ENCODE measurements at regions not wholly inside any gene's neighbourhood (a gene's known extent, or its start where the extent isn't known, plus 50 kb on each side); places are given as distances from the start of the nearest gene placed in this dataset.
"Not testable (repeated sequence)": the region's sequence is repeated elsewhere in the genome, so short reads cannot be mapped to it uniquely, and the experiment has no call there.

DNA sequence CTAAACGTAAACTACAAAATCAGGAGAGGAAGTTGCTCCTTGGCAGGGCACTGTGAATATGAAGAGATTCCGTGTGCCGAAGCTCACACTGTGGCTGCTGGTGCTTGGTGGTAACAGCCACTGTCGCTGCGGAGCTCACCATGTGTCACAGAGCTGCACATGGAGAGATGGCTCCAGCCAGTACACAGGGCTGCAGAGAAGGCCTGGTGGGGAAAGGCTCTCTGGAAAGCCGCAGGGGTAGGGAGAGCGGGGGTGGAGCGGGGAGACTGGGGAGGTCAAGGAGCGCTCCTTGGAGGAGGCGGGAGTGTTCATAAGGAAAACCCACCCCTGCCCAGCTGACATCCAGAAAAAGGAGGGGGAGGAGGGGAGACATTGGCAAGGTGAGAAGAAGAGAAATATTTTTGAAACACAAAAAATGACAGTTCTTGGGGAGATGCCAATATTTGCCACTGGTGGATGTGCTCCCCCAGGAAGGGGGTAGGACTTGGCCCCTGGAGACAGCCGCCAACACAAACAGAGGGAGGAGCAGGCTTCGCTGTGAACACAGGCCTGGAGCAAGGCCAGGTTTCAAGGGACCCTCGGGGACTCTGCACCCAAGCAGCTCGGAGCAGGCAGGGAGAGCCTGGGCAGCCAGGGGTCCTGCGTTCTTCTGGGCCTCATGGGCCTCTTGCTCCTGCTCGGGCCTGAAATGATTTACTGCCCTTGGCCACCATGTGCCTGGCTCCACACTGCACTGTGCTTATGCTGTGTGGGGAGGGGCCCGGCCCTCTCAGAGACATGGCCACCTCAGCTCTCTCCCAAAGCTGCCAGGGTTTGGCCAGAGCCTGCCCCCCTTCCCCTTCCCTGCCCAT, 102.6 kb upstream of the GLI2 start:
- H3K36me3 ChIP-seq (ENCODE audit: control insufficient read depth, low read depth, low read length): no peaks in the 10 kb centered on the region
- H3K27me3 ChIP-seq (ENCODE audit: control insufficient read depth, insufficient read depth, low read length): no peaks in the 10 kb centered on the region
- H3K27ac ChIP-seq (ENCODE audit: low read length): no peak overlapping the region
- no peaks in the 10 kb centered on the region for H3K4me1 ChIP-seq (ENCODE audit: control insufficient read depth, low read depth, low read length)
- no peaks in the 10 kb centered on the region for H3K9me3 ChIP-seq (ENCODE audit: control insufficient read depth, low read depth, low read length)
- no peak overlapping the region for H3K9ac ChIP-seq (ENCODE audit: low read length)
- H3K4me3 ChIP-seq (ENCODE audit: low read length): no peak overlapping the region

DNA sequence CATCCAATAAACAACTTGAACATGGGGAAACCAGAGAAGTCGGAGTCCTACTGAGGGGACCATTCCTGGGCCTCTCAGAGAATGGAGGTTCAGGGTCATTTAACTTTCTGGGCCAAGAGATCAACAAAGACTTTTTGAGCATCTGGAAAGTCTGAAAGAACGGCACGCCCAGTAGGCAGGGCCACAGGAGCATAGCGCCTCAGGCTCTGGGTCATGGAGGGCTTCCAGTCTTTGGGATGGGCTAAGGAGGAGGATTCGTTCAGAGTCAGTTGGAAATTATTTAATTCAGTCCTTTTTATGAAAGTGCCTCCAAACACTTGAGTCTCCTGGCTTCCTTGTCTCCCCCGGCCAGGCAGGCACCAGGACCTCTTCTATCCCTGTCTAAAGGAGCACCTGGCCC, 101.1 kb upstream of the GLI2 start:
- Histone ChIP-seq H3K4me3 (ENCODE audit: low read length) (no peak overlapping the region), H3K27ac (ENCODE audit: low read length) (no peak overlapping the region)

DNA sequence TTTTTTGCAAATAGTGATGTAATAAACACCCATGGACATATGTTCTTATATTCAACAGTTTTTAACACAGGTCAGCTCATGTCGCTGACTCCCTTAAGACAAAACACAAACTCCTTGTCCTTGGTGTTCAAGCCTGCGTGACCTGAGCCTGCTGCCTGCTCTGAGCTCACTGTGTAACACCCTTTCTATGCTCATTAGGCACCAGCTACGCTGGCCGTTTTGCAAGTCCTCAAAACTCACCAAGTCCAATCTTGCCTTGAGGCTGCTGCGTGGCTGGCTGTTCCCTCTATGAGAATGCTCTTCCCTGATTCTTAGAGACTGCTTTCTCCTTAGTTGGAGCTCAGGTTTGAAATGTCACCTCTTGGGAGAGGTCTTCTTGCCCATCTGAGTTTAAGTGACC, 100.5 kb upstream of the GLI2 start:
- Histone ChIP-seq H3K9me3 (ENCODE audit: control insufficient read depth, low read depth, low read length) (no peaks in the 10 kb centered on the region), H3K27ac (ENCODE audit: low read length) (no peak overlapping the region), H3K27me3 (ENCODE audit: control insufficient read depth, insufficient read depth, low read length) (no peaks in the 10 kb centered on the region)

More for the DNA sequence above, 101.1 kb upstream of the GLI2 start:
- H3K36me3 ChIP-seq (ENCODE audit: control insufficient read depth, low read depth, low read length): no peaks in the 10 kb centered on the region
- H3K9ac ChIP-seq (ENCODE audit: low read length): no peak overlapping the region
- H3K9me3 ChIP-seq (ENCODE audit: control insufficient read depth, low read depth, low read length): no peaks in the 10 kb centered on the region
- H3K4me1 ChIP-seq (ENCODE audit: control insufficient read depth, low read depth, low read length): no peaks in the 10 kb centered on the region
- no peaks in the 10 kb centered on the region for H3K27me3 ChIP-seq (ENCODE audit: control insufficient read depth, insufficient read depth, low read length)

DNA sequence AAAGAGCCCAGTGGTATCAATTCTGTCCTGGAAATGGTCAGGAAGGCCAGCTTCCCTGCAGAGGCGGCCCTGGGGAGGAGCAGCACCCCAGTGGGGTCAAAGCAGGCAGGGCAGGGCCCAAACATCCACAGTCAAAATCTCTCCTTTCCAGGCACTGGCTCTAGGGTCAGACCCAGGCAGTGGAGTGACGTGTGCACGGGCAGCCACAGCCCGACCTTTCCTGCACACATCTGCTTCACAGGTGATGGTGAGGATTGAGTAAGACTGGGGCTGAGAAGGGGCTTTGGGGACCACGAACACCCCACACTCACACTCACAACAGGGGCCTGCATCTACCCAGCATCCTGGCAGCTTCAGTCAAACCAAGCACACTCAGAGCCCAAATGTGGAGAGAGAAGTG, 97.8 kb upstream of the GLI2 start:
- Histone ChIP-seq H3K9ac (ENCODE audit: low read length) (no peak overlapping the region), H3K9me3 (ENCODE audit: control insufficient read depth, low read depth, low read length) (no peaks in the 10 kb centered on the region), H3K4me3 (ENCODE audit: low read length) (no peak overlapping the region), H3K27me3 (ENCODE audit: control insufficient read depth, insufficient read depth, low read length) (peaks cover 7% of the 10 kb centered on the region), H3K27ac (ENCODE audit: low read length) (no peak overlapping the region), H3K4me1 (ENCODE audit: control insufficient read depth, low read depth, low read length) (no peaks in the 10 kb centered on the region), H3K36me3 (ENCODE audit: control insufficient read depth, low read depth, low read length) (no peaks in the 10 kb centered on the region)

More for the DNA sequence above, 100.5 kb upstream of the GLI2 start:
- H3K4me1 ChIP-seq (ENCODE audit: control insufficient read depth, low read depth, low read length): no peaks in the 10 kb centered on the region
- H3K4me3 ChIP-seq (ENCODE audit: low read length): no peak overlapping the region
- no peaks in the 10 kb centered on the region for H3K36me3 ChIP-seq (ENCODE audit: control insufficient read depth, low read depth, low read length)
- H3K9ac ChIP-seq (ENCODE audit: low read length): no peak overlapping the region

DNA sequence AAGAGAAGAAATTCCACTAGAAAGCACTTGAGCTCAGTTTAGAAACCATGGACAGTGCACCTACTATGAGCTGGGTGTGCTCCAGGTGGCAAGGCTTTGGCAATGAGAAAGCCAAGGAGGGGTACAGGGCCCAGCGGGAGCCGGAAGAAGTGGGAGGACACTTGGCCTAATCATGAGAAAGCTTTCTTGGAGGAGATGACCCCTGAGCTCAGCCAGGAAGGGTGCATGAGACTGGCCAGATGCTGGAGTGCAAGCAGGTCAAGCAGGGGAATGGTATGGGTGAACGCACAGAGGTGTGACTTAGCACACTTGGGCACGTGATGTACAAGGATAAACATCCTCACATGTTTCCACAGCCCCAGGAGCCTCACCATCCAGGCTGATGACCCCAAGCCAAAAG, 97.2 kb upstream of the GLI2 start:
- Histone ChIP-seq H3K36me3 (ENCODE audit: control insufficient read depth, low read depth, low read length) (no peaks in the 10 kb centered on the region), H3K27ac (ENCODE audit: low read length) (no peak overlapping the region), H3K4me3 (ENCODE audit: low read length) (no peak overlapping the region), H3K4me1 (ENCODE audit: control insufficient read depth, low read depth, low read length) (no peaks in the 10 kb centered on the region), H3K27me3 (ENCODE audit: control insufficient read depth, insufficient read depth, low read length) (peaks cover 7% of the 10 kb centered on the region), H3K9me3 (ENCODE audit: control insufficient read depth, low read depth, low read length) (no peaks in the 10 kb centered on the region), H3K9ac (ENCODE audit: low read length) (no peak overlapping the region)

DNA sequence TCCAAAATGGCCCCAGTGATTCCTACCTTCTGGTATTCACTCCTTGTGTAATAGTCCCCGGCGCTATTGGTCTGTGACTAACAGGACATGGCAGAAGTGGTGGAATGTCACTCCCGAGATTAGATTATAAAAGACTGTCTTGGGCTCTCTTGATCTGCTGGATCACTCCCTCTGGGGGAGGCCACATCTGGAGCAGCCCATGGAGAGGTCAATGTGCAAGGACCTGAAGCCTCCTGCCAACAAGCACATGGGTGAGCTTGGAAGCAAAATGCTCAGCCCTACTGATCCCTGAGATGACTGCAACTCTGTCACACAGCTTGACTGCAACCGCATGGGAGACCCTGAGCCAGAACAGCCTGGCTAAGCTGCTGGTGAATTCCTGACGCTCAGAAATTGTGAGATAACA, 94.3 kb upstream of the GLI2 start:
- H3K27ac ChIP-seq (ENCODE audit: low read length): no peak overlapping the region
- no peaks in the 10 kb centered on the region for H3K36me3 ChIP-seq (ENCODE audit: control insufficient read depth, low read depth, low read length)
- H3K27me3 ChIP-seq (ENCODE audit: control insufficient read depth, insufficient read depth, low read length): peaks cover 7% of the 10 kb centered on the region
- H3K4me3 ChIP-seq (ENCODE audit: low read length): no peak overlapping the region
- H3K9me3 ChIP-seq (ENCODE audit: control insufficient read depth, low read depth, low read length): no peaks in the 10 kb centered on the region
- no peak overlapping the region for H3K9ac ChIP-seq (ENCODE audit: low read length)
- no peaks in the 10 kb centered on the region for H3K4me1 ChIP-seq (ENCODE audit: control insufficient read depth, low read depth, low read length)

DNA sequence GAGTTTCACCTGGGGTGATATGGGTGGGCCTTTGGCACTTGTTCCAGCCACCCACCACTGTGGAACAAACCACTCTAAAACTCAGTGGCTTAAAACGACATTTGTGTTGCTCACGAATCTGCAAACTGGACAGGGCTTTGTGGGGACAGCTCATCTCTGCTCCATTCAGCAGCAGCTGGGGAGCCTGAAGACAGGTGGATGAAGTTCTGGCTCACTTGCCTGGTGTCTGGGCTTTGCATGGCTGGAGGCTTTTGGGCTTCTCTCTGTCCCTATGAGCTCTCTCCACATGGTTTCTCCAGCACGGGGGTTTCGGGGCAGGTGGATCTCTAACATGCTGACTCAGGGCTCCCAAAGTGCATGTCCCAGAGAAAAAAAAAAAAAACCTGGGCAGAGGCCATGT, 93.0 kb upstream of the GLI2 start:
- no peak overlapping the region for H3K9ac ChIP-seq (ENCODE audit: low read length)
- no peaks in the 10 kb centered on the region for H3K4me1 ChIP-seq (ENCODE audit: control insufficient read depth, low read depth, low read length)
- no peak overlapping the region for H3K27ac ChIP-seq (ENCODE audit: low read length)
- no peaks in the 10 kb centered on the region for H3K9me3 ChIP-seq (ENCODE audit: control insufficient read depth, low read depth, low read length)
- H3K27me3 ChIP-seq (ENCODE audit: control insufficient read depth, insufficient read depth, low read length): peaks cover 7% of the 10 kb centered on the region
- H3K36me3 ChIP-seq (ENCODE audit: control insufficient read depth, low read depth, low read length): no peaks in the 10 kb centered on the region
- no peak overlapping the region for H3K4me3 ChIP-seq (ENCODE audit: low read length)

DNA sequence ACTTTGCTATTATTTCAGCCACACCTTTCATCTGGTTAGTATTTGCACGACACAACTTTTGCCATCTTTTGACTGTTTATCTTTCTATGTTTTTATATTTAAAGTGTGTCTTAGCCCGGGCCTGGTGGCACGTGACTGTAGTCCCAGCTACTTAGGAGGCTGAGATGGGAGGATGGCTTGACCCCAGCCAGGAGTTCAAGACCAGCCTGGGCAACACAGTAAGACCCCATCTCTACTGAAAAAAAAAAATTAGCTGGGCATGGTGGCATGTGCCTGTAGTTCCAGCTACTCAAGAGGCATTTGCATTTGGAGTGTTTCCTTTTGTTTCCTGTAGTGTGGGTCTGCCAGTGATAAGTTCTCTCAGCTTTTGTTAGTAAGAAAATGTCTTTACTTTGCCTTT, 88.7 kb upstream of the GLI2 start:
- H3K4me1 ChIP-seq (ENCODE audit: control insufficient read depth, low read depth, low read length): no peaks in the 10 kb centered on the region
- no peak overlapping the region for H3K4me3 ChIP-seq (ENCODE audit: low read length)
- no peak overlapping the region for H3K9ac ChIP-seq (ENCODE audit: low read length)
- H3K27ac ChIP-seq (ENCODE audit: low read length): no peak overlapping the region
- H3K27me3 ChIP-seq (ENCODE audit: control insufficient read depth, insufficient read depth, low read length): no peaks in the 10 kb centered on the region
- no peaks in the 10 kb centered on the region for H3K36me3 ChIP-seq (ENCODE audit: control insufficient read depth, low read depth, low read length)
- H3K9me3 ChIP-seq (ENCODE audit: control insufficient read depth, low read depth, low read length): peaks cover 6% of the 10 kb centered on the region

DNA sequence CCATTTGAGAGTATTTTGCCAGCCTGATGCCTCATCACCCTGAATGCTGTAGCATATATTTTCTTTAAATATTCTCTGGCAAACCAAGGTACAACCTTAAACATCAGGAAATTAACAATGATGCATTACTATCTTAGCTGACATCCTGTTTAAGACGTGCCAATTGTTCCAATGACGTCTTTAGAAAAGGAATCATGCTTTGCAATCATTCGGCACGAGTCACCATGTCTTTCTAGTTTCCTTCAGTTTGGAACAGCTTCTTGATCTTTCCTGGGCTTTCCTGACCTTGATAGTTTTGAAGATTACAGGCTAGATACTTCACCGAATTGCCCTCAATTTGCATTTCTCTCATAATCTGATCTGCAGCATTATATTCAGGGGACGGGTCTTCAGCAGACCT, 88.2 kb upstream of the GLI2 start:
- Histone ChIP-seq H3K4me3 (ENCODE audit: low read length) (no peak overlapping the region), H3K36me3 (ENCODE audit: control insufficient read depth, low read depth, low read length) (no peaks in the 10 kb centered on the region), H3K9me3 (ENCODE audit: control insufficient read depth, low read depth, low read length) (peaks cover 6% of the 10 kb centered on the region), H3K4me1 (ENCODE audit: control insufficient read depth, low read depth, low read length) (no peaks in the 10 kb centered on the region), H3K27ac (ENCODE audit: low read length) (no peak overlapping the region), H3K9ac (ENCODE audit: low read length) (no peak overlapping the region), H3K27me3 (ENCODE audit: control insufficient read depth, insufficient read depth, low read length) (no peaks in the 10 kb centered on the region)

DNA sequence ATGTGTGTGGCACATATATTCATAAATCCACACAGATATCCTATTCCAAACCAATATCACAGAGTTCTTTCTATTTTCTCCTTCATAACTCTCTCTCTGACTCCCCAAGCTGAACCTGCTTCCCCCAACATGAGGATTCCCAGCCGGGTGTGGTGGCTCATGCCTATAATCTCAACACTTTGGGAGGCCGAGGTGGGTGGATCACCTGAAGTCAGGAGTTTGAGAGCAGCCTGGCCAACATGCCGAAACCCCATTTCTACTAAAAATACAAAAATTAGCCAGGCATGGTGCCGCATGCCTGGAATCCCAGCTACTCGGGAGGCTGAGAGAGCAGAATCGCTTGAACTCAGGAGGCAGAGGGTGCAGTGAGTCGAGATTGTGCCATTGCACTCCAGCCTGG, 86.3 kb upstream of the GLI2 start:
- not testable (repeated sequence) for H3K27me3 ChIP-seq (ENCODE audit: control insufficient read depth, insufficient read depth, low read length); H3K4me1 ChIP-seq (ENCODE audit: control insufficient read depth, low read depth, low read length); H3K27ac ChIP-seq (ENCODE audit: low read length); H3K36me3 ChIP-seq (ENCODE audit: control insufficient read depth, low read depth, low read length); H3K9me3 ChIP-seq (ENCODE audit: control insufficient read depth, low read depth, low read length); H3K4me3 ChIP-seq (ENCODE audit: low read length); H3K9ac ChIP-seq (ENCODE audit: low read length)

DNA sequence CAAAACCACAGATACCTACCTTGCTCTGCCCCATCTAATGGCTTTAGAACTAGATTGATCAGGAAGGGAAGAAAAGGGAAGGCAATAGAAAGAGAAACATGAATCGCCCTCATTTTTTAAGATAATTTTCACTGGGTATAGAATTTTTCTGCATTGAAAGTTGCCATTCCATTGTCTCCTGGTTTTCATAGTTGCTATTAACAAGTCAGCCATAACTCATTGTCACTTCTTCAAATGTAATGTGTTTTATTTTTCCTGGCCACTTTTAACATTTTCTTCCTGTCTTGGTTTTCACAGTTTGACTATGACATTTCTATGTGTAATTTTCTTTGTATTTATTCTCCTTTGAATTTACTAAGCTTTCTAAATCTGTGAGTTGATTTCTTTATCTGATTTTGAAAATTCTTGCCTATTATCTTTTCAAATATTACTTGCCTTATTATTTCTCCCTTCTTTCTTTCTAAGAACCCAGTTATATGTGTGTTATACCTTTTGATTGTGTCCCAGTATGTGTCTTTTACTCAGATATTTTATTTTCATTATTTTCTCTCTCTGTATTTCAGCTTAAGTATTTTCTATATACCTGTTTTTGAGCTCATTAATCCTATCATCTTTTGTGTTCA, 85.5 kb upstream of the GLI2 start:
- Histone ChIP-seq H3K4me3 (ENCODE audit: low read length) (no peak overlapping the region), H3K27ac (ENCODE audit: low read length) (no peak overlapping the region), H3K4me1 (ENCODE audit: control insufficient read depth, low read depth, low read length) (no peaks in the 10 kb centered on the region), H3K27me3 (ENCODE audit: control insufficient read depth, insufficient read depth, low read length) (peaks cover 7% of the 10 kb centered on the region), H3K9ac (ENCODE audit: low read length) (no peak overlapping the region), H3K36me3 (ENCODE audit: control insufficient read depth, low read depth, low read length) (no peaks in the 10 kb centered on the region), H3K9me3 (ENCODE audit: control insufficient read depth, low read depth, low read length) (peaks cover 6% of the 10 kb centered on the region)

DNA sequence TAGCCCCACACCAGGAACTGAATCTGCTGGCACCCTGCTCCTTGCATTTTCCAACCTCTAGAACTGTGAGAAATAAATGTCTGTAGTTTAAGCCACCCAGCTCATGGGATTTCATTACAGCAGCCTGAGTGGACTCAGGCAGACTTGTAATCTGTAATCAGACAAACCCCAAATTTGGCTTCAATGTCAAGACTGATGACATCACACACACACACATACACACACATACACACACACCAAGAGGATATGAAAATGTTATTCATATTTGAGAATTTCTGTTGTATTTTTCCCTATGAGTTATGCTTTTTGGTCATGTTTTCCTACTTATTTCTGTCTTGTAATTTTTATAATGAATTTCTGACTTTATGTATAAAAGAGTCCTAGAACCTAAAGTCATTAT, 83.8 kb upstream of the GLI2 start:
- no peak overlapping the region for H3K9ac ChIP-seq (ENCODE audit: low read length)
- H3K9me3 ChIP-seq (ENCODE audit: control insufficient read depth, low read depth, low read length): peaks cover 6% of the 10 kb centered on the region
- H3K4me3 ChIP-seq (ENCODE audit: low read length): no peak overlapping the region
- H3K27ac ChIP-seq (ENCODE audit: low read length): no peak overlapping the region
- H3K36me3 ChIP-seq (ENCODE audit: control insufficient read depth, low read depth, low read length): no peaks in the 10 kb centered on the region
- peaks cover 19% of the 10 kb centered on the region for H3K27me3 ChIP-seq (ENCODE audit: control insufficient read depth, insufficient read depth, low read length)
- no peaks in the 10 kb centered on the region for H3K4me1 ChIP-seq (ENCODE audit: control insufficient read depth, low read depth, low read length)
